Stimulated activated CD4-positive, alpha-beta T cell treated with anti-CD3 and anti-CD28 coated beads, Interleukin-15, amount 100 ng/mL, for 24 hours (primary cell): ENCODE measurements at regions not wholly inside any gene's neighbourhood (a gene's known extent, or its start where the extent isn't known, plus 50 kb on each side); places are given as distances from the start of the nearest gene placed in this dataset.
"Not testable (repeated sequence)": the region's sequence is repeated elsewhere in the genome, so short reads cannot be mapped to it uniquely, and the experiment has no call there.

ENCODE experiments used
- DNase-seq: peaks from one replicate; pipeline ENCODE4 v3.0.0-alpha.2; 2020

DNA sequence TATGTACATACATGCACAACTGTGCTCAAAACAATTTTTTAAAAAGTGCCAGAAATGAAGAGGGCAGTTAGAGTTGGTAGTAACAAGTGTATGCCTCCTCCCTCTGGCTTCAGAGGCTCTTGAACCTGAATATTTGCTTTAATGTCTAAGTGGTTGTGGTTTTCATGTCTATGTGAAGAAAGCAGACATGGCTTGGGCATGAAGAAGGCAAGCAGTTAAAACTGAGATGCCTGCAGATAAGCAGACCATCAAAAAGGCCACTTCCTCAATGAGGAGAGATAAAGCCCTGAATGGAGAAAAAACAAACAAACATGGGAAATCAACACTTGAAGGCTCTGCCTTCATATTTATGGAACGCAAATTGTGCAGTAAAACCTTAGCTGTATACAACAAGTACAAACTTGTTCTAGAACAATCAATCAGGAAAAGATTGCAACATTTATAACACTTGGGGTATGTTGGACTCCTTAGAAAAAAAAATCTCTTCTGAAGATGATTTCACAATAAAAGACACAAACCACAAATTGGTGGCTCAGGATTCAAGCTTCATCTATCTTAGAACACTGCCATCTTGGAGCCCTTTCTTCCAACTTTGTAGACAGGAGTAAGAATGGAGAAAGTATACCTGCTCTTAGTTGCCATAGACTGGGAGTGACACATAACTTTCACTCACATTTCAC lies 52.7 kb upstream of the PLA2G4A start:
- DNase-seq: no peak

GRCh38 chr1:186775036-186775435 lies 53.7 kb upstream of the PLA2G4A start:
- DNase-seq: no peak

DNA sequence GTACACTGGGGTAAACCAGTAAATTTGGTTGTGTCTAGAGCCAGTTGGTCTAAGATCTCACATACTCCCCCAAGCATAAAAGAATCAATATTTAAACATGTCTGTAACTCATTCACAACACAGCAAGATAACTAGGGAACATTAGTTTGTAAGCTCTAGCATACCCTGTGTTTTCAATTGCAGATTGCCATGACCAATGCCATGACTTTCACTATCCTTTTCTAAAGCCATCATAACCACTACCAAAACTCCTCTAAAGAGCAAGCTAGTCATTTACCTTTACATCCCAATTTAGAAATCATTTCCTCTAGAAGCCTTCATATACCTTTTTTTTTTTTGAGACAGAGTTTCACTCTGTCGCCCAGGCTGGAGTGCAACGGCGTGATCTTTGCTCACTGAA lies 56.5 kb upstream of the PLA2G4A start:
- DNase-seq: no peak

GRCh38 chr1:186770421-186770820 lies 58.3 kb upstream of the PLA2G4A start:
- no peak for DNase-seq

- no peak for DNase-seq
Measured at GRCh38 chr1:186768906-186769305, 59.8 kb upstream of the PLA2G4A start.

DNA sequence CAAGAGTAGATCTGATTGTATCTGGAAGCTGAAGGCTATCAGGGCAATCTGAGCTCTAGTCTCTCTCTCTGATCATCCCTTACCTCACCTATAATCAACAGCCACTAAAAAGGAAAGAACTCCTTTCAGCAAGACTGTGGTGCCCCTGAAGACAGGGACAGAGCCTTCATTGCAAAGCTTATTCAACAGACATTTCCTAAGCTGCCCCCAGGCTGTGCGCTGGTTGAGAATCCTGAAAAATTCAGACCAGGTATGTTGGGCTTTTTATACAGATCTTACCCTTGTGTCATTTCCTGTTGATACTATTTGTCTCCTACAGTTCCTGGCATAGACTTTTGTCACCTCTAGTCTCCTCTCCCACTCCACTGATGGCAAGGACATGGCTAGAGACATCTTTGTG lies 63.3 kb upstream of the PLA2G4A start:
- DNase-seq: no peak

- DNase-seq: no peak
Measured at GRCh38 chr1:186763107-186763506, 65.6 kb upstream of the PLA2G4A start.

DNA sequence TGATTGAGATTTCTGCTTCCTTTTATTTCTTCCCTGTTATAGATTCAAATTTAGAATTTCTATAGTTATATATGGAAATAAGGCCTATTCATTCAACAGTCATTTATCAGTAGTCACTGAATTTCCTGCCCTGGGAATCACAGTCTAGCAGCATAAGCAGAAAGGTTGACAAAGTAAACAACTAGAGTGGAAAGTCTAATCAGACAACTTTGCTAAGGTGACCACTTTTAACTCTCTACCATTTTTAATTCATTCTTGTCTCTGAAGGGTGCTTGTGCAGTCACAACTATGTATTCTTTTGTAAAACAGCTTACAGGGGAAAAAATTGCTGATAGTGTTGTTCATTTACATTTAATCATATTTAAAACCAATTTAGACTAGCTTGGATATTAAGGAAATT lies 66.1 kb upstream of the PLA2G4A start:
- no peak for DNase-seq

DNA sequence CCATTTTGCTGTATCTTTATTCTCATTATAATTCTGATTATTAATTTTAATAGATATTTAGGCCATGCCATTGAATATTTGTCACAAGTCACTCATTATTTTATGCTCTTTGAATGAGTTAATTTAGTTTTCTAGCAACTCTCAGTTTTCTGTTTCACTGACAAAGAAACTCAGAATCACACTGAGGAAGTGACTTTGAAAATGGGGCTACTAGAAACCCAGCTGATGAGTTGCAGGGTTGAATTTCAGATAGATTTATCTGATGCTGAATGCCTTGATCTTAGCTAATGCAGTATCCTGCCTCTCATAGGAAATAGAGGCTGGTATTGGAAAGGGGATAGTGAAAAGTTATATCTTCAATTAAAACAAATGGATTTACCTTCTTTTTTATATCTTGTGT lies 67.4 kb upstream of the PLA2G4A start:
- no peak for DNase-seq

DNA sequence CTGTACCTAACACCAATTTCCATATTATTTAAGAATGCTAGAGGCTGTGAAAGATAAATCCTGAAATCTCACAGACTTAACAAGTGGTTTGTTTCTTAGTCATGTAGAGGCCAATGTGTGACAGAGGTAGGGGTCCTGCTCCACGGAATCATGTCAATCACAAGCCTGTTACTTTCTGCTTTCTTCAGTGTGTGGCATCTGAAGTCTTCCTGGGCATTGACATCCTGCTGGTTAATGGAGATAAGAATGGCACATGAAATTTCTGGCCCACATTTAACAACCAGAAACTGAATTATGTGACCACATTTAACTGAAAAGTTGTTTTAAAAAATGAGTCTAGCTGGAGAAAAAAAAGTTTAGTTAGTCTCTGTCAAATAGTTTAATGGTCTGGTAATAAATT lies 68.3 kb upstream of the PLA2G4A start:
- DNase-seq: no peak

DNA sequence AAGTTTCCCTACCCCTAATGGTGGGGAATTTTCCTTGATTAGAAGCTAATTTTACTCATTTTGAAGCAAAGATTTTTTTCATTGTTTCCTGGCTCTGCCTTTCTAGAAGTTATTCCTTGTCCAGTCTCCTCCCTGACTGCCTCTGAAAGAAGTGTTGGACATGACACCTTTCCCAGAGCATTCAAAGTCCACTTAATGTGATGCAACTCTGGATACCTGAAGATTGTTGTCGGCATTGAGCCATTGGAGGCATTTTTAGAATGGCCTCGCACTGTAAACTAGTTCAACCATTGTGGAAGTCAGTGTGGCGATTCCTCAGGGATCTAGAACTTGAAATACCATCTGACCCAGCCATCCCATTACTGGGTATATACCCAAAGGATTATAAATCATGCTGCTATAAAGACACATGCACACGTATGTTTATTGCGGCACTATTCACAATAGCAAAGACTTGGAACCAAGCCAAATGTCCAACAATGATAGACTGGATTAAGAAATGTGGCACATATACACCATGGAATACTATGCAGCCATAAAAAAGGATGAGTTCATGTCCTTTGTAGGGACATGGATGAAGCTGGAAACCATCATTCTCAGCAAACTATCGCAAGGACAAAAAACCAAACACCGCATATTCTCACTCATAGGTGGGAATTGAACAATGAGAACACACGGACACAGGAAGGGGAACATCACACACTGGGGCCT lies 69.7 kb upstream of the PLA2G4A start:
- DNase-seq: not testable (repeated sequence)

GRCh38 chr1:186757851-186758250 lies 70.9 kb upstream of the PLA2G4A start:
- no peak for DNase-seq

GRCh38 chr1:186754542-186755145 lies 74.1 kb upstream of the PLA2G4A start:
- DNase-seq: no peak

GRCh38 chr1:186753241-186753640 lies 73.0 kb upstream of the PTGS2 start:
- no peak for DNase-seq

GRCh38 chr1:186750257-186750656 lies 70.0 kb upstream of the PTGS2 start:
- no peak for DNase-seq

DNA sequence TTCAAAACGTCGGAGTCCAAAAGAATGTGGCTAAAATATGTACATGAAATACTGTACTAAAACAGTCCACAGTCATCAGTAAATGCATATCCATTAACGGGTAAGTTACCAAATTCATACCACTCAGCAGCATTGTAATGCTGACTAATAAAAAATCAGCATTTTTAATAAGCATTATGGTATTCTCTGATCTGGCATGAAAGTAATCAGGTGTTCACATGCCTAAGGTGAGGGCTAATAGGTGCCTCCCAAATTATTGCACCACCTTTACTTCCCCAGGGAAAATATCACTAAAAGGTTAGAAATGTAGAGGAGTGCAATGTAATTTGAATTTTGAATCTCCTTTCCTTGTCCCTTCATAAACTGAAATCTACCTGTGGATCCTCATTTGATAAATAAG lies 69.6 kb upstream of the PTGS2 start:
- DNase-seq: no peak

GRCh38 chr1:186747661-186748060 lies 67.4 kb upstream of the PTGS2 start:
- no peak for DNase-seq

DNA sequence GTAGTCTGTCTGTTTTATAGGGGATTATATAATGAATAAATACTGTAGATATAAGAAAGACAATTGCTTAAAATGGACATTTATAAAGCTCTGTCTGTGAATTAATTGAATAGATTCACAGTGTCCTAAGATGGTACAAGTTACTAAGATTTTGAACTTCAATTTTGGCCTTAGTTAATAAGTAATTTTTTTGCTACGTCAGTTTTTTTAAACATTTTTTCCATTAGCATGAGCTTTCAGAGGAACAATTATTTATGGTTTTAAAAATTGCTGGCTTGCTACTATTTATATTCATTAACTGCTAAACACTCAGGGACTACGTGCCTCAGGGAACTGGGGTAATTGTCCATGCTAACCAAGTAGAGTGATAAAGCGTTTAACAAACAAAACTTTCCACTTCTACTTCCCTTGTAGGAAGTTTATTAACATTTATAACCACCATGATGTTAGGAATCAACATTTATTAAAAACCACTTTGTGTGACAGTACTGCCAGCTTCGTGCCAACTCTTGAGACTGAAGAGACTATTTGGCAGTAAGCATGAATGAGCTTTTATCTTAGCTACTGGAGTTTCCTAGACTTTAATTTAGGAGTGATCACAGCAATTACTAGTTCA lies 65.4 kb upstream of the PTGS2 start:
- no peak for DNase-seq

DNA sequence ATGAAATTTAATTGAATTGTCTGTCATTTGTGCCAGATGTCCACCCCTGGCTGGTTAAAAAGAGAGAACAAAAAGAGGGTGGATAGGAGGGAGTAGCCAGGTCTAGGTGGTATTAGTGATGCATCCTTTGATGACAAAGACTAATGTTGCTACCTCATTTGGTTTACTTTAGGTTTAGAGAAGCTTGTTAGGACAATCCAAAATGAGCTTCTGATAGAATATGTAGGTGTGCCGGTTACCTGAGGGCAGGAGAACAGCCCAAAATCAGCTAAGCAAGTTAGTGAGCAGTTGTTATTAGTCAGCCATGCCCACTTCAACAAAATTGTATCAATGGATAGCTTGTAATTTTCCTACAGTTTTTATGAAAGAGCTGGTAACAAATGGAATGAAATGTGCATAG lies 61.4 kb upstream of the PTGS2 start:
- DNase-seq: no peak

- peak; percentile 2 for DNase-seq
Measured at GRCh38 chr1:186740324-186740723, 60.1 kb upstream of the PTGS2 start.

DNA sequence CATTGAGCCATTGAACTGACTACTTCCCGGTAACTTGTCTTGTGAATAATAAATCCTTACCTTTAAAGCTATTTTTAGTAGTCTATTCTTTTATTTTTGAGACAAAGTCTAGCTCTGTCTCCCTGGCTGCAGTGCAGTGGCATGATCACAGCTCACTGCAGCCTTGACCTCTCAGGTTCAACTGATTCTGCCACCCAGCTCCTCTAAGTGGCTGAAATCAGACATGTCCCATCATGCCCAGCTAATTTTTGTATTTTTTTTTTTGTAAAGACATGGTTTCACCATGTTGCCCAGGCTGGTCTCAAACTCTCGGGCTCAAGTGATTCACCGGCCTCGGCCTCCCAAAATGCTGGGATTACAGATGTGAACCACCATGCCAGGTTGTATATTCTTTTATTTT lies 59.3 kb upstream of the PTGS2 start:
- no peak for DNase-seq

DNA sequence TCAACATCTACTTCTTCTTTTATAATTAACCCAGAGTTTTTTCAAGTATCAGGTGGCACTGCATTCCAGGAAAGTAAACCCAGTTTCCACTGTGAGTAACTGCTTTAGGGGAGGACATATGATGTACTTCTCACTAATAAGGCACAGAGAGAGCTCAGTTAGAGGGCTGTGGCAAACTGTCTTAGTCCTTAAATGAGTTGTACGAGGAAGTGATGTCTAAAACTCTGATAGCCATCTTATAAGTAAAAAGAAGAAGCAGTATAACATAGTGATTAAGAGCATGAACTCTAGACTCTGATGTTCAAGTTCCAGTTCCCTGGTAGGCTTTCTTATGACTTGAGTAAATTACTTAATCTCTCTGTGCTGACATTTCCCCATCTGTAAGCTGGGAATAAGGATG lies 58.7 kb upstream of the PTGS2 start:
- no peak for DNase-seq

DNA sequence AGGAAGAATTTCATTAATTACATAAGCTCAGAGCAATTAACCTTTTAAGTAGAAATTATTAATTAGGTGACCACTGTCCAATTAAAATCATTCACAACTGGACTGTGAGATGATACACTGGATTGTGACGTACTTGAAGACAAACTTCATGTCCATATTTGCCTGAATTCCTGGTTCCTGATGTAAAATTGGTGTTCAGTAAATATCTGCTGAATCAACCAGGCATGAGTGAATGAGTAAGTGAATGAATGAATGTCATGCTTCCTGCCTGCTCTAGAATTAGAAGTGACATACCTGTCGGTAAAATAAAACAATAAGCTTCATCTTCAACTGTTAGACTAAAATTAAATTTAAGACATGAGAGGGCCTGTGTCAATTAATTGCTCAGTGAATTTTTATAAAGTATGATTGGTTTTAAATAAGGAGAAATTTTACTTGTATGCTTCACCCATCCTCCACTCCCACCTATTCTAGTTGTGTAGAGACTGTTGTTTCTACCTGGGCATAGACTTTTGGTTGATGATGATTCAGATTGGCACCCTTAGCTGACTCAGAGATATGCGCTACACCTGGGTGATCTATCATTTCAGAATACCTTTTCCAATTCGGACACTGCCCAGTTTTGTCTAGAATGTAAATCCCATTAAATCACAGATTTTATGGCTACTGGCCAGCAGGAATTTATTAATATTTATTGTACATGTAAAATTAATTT lies 56.9 kb upstream of the PTGS2 start:
- no peak for DNase-seq
